Endothelial cell of umbilical vein (primary cell): ENCODE measurements at regions not wholly inside any gene's neighbourhood (a gene's known extent, or its start where the extent isn't known, plus 50 kb on each side); places are given as distances from the start of the nearest gene placed in this dataset.

Experiments used
- CTCF ChIP-seq, 2 donors: IDR thresholded peaks; 1 replicate in 1 of 2; 2 replicates in 1 of 2; pipeline ENCODE4 v1.5.1; 2011; ENCODE audit warnings: low read length in 2 of 2, mild to moderate bottlenecking in 2 of 2, moderate library complexity in 2 of 2, control low read depth in 1 of 2, inconsistent platforms in 1 of 2, low read depth in 1 of 2; ENCODE audit not compliant: insufficient read depth in 1 of 2; ENCODE audit errors: extremely low read depth in 1 of 2
- POLR2A ChIP-seq: IDR thresholded peaks from 2 replicates; pipeline ENCODE4 v1.6.1; 2012; ENCODE audit warnings: low read depth, mild to moderate bottlenecking, control low read depth, low read length

GRCh38 chr9:90069085-90069484 lies 464.3 kb downstream of the GADD45G start:
- no peak for TF ChIP-seq CTCF (IDR thresholded peaks at IDR 0.05; ENCODE audit: extremely low read depth in 1 of 2, insufficient read depth in 1 of 2, low read depth in 1 of 2, low read length in 2 of 2)
- no peak for TF ChIP-seq POLR2A
